VCaP (cell line): ENCODE measurements at regions not wholly inside any gene's neighbourhood (a gene's known extent, or its start where the extent isn't known, plus 50 kb on each side); places are given as distances from the start of the nearest gene placed in this dataset.

Source experiments
- H3K27ac ChIP-seq: fragments of 450-650 bp; 2 replicates; pipeline ENCODE4 v1.5.1; 2017
- TF ChIP-seq, protein P1 (sequence below): fragments of 450-650 bp; conservative IDR thresholded peaks from 2 replicates; pipeline ENCODE4 v1.5.1; 2017; ENCODE audit warnings: mild to moderate bottlenecking, moderate library complexity

DNA sequence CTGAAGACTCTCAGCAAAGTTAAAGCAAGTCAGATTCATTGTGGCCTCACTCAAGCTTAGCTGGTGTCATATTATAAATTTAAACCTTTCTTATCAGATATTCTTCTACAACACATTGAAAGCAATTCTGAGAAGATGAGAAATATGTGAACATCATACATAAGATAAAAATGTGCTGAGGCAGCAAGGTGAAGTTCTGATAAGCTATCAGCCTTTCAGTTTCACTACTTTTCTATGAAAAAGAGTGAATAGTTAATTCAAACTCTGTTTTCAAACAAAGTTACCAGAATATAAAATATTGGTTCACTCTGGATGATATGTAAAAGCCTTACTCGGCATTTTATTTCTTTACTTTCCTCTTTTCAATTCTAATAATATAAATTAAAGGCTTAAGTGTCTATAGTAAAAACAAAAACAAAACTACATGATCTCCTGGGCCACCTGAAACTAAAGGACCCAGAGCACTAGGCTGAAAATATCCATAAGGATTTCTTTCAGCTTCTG, 824.4 kb downstream of the MTRR start:
- TF ChIP-seq, protein P1, sequence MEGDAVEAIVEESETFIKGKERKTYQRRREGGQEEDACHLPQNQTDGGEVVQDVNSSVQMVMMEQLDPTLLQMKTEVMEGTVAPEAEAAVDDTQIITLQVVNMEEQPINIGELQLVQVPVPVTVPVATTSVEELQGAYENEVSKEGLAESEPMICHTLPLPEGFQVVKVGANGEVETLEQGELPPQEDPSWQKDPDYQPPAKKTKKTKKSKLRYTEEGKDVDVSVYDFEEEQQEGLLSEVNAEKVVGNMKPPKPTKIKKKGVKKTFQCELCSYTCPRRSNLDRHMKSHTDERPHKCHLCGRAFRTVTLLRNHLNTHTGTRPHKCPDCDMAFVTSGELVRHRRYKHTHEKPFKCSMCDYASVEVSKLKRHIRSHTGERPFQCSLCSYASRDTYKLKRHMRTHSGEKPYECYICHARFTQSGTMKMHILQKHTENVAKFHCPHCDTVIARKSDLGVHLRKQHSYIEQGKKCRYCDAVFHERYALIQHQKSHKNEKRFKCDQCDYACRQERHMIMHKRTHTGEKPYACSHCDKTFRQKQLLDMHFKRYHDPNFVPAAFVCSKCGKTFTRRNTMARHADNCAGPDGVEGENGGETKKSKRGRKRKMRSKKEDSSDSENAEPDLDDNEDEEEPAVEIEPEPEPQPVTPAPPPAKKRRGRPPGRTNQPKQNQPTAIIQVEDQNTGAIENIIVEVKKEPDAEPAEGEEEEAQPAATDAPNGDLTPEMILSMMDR: no peak
- H3K27ac ChIP-seq: no peak overlapping the region

DNA sequence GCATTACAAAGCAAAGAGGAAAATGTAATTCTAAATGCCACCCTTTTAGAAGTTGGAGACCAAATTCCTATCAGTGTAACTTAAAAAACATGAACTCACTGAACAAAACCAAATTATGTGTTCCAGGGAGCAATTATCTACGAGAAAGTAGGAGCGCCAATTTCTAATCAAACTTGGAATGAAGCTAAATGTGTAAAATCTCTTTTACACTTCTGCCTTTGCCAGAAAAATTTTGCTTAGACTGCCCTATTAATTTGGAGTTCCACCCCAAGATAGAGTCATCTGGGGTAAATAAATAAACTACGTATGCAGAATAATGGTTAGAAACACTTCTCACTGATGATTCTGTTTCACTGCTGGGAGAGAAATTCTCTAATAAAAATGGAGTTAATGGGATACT, 825.6 kb downstream of the MTRR start:
- H3K27ac ChIP-seq: no peak overlapping the region
- TF ChIP-seq, protein P1: no peak

DNA sequence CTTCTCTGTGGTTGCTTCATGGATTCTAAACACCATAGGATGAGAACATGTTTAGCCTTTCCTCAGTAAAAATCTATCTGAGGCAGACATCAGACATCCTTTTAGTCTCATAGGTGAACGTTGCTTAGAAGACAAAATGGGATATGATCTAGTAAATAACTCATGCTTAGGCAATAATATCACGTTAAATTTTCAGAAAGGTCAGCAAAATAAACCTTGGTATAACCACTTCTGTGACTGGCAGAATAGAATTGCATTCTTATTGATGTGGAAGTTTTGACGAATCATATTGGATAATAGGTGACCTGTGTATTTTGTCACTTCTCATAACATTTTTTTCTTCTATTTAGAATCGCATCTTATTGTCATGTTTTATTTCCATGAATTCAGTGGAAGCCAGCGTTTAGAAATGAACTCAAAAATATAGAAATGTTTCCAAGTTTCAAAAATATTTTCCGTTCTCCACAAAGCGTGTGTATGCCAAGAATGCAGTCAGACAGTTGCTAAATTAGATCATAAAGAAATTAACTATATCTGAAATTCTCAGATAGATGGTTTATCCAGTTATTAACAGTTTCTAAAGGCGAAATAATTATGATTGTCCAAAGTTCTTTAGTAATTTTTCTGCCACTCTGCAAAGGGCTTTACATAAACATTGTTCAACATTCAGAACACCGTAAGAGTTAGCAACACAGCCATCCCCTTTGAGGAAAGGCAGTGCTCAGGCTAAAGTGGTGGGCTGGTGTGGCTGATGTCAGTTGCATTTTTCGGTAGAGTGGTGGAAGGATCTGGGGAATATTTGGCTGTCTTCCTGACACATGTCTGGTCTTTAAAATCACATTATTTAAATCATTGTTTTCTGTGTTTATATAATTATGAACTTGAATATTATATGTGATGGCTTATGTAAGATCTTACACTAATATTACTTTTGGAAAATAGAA, 827.2 kb downstream of the MTRR start:
- TF ChIP-seq, protein P1: no peak
- H3K27ac ChIP-seq: no peak overlapping the region

DNA sequence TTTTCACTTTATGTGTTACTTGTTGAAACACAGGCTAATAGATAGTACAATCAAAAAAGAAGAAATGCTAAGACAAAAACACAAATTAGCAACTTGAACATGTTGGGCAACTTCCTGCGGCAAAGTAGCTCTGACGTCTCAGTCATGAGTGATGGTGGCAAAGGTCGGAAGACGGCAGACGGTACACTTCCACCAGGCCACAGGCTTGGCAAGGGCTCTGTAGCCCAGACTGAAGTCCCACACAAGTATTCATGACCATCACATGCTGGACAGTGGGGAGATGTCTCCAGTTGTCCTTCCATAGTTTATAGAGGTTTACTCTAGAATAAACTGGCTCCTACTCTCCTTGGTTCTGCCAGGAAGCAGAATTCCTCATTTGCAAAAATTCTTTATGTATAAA, 831.3 kb downstream of the MTRR start:
- H3K27ac ChIP-seq: no peak overlapping the region
- TF ChIP-seq, protein P1: no peak

DNA sequence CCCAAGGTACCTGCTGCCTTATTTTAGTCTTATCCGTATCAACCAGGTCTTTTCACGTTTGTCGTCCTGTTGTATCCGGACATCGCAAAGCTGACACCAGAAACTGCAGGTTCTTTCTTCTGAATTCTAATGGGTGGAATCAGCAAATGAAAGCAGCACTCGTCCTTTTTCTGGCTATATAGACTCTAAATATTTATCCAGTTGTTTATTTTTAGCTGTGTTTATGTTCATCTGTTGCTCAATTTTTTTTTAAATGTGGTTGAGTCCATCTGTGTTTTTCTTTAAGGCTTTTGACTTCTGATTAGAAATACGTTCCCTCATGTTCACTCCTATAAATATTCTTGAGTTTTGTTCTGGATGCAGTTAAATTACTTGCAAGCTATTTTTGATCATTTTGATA, 831.7 kb downstream of the MTRR start:
- TF ChIP-seq, protein P1: no peak
- H3K27ac ChIP-seq: no peak overlapping the region

DNA sequence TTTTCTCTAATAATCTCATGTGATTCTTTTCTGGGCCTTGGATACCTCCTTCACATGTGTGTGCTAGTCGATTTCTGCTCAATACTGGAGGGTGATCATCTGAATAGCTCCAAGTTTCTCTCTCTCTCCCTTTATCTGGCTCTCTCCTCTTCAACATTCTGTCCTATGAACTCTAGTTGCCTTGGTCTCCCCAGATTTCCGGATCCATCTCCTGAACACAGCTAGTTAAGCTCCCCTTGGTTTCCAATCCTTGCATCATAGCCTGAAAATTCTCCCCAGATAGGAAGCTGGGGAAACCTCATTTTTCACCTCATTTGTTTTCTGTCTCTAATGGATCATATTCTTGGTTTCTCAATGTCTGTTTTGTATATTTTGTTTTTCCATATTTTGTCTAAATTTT, 832.3 kb downstream of the MTRR start:
- TF ChIP-seq, protein P1: no peak
- H3K27ac ChIP-seq: no peak overlapping the region

DNA sequence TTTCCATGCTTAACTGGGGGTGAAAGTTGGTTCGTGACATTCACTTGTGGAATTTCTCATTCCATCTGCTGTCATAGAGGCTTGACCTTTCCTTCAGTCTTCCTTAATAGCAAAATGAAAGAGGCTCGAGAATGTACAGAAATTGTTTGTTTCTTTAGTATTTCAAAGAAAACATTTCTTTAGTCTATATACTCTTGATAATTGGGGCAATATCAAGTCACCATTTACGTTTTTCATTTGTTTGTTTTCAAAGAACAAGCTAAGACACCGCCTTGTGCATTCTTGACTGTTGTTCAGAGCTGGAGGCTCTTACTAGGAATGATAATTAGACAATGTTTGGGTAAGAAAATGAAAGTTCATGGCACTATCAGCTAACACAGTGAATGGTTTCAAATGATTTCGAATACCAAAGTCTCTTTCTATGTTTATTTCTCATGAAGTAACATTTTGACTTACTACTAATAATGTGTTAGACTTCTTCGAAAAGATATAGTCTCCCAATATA, 835.4 kb downstream of the SEMA5A start:
- TF ChIP-seq, protein P1: no peak
- no peak overlapping the region for H3K27ac ChIP-seq
